Effector CD8-positive, alpha-beta T cell (primary cell): ENCODE measurements at regions not wholly inside any gene's neighbourhood (a gene's known extent, or its start where the extent isn't known, plus 50 kb on each side); places are given as distances from the start of the nearest gene placed in this dataset.
"Not testable (repeated sequence)": the region's sequence is repeated elsewhere in the genome, so short reads cannot be mapped to it uniquely, and the experiment has no call there.

Experiments
- DNase-seq: peaks from one replicate; lab custom pipeline; 2025; lab: John Stamatoyannopoulos, UW

DNA sequence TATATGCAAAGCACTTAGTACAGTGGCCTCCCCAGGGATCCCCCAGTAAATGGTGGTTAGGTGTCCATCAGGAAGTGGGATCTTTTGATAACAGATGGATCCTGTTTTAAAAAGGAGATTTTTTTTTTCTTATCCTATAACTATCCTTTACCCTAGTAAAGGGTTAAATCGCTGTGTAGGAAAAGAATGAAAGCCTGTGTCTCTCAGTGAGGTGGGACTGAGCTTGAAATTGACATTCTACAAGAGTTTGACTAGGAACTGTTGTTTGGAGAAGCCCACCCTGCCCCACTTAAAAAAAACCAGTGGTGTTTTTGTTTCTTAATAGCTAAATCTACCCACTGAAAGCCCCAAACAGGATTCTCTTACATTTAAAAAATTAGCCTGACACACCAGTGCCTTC, 112.2 kb upstream of the EGLN3 start:
- no peak for DNase-seq

DNA sequence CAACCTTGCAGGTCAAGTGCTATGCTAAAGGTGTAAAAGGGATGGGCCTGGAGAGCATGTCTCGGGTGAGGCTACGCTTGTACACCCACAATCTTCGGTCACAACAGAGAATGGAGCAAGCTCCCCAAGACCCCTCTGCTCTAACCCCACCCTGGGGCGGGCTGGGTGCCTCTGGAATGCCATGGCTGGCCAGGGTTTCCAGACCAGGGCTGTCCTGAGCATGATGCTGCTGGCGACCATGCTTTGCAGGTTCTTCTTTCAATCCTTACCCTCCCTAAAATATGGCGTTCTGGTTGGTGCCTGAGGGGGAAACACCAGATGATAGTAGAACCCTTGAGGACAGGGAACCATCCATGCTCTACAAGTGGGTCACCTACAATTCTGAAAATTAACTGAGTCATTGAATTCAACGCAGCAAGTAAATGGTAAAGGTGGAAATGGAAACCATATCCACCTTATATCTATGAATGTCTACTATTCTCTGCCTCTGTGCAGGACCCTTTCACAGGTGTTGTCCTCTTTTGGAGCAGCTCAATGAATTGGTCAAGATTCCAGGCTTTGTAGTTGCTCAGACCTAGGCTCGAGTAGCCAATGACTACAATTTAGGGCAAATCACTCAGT, 111.6 kb upstream of the EGLN3 start:
- no peak for DNase-seq

DNA sequence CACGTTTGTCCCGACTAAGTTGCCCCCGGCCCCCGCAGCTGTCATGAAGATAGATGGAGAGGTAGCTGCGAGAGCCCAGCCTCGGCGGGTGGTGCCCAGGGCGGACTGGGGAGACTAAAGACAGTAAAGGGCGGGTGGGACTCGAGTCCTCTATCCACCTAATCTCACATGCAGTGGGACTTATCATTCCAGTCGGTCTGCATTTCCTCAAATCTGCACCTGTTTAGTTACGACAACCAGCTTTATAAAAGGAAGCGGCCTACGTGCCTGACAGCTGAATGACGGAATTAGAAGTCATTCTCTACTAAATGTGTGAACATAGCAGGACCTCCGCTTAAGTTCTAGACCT, 109.8 kb upstream of the EGLN3 start:
- DNase-seq, result no peak

DNA sequence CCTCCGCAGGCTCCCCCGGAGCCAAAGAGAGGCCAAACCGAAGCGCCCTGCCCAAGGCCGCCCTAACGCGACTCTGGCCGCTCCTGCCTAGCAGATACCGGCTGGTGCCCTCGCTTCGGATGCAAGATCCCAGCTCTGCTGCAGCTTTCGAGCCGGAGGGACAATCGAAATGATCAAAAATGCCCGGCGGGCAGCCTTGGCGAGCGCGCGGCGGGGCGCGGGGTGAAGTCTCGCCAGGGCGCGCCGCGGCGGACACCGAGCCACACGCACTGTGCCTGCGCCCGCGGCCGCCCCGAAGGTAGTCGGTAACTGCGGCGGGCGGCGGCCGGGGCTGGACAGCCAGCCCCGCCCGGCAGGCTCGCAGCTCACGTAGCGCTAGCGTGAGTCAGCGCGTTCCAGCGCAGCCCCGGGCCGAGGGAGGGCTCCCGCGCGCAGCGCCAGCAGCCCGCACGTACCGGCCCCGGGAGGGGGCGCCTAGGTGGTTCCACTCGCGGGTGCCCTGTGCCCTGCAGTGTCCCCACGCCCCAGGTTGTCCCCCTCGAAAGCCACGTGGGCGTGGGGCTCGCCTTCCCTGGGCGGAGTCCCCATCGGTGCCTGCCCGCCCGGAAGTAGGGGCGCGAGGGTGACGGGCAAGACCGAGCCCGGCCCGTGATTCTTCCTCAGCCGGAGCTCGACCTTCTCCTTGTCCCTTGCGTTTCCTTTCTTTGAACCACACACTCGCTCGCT, 109.2 kb upstream of the EGLN3 start:
- no peak for DNase-seq

- DNase-seq, result no peak
These were observed 108.4 kb upstream of the EGLN3 start for GRCh38 chr14:34059037-34059924.

GRCh38 chr14:34058510-34058909, 107.6 kb upstream of the EGLN3 start:
- no peak for DNase-seq

GRCh38 chr14:34056046-34056445, 105.2 kb upstream of the EGLN3 start:
- DNase-seq, result no peak

DNA sequence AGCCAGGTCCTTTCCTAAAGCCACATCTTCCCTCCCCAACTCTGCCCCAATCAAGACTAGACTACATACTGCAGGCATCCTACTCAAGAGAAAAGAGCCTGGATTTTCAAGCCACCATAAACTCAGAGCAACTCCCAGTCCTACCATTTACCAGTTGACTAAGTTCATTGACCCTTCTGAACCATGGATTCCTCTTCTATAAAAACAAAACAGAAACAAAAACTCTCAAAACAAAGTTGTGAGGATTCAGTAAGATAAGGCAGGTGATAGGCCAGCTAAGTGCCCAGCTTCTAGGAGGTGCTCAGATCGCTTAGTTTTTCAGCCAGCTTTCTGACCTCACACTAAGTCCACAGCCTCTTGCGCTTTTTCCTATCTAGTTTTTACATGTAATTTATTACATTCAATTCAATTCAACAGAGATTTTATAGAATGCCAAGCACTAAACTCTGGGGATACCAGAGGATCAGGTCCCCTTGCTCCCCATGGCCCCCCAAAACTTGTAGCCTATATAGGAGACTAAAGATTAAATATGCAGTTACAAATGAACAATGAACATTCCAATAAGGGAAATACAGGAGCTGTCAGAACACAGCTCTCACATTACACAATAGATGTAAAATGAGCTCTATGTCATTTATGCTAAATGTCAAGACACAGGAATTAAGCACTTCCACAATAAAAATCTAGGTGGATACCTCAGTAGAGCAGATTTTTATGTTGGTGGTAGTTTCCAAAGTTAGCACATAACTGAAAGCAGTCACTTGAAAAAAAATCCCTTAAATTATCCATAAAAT, 104.5 kb upstream of the EGLN3 start:
- DNase-seq, result no peak

- no peak for DNase-seq
These were observed 102.8 kb upstream of the EGLN3 start for GRCh38 chr14:34053666-34054065.

DNA sequence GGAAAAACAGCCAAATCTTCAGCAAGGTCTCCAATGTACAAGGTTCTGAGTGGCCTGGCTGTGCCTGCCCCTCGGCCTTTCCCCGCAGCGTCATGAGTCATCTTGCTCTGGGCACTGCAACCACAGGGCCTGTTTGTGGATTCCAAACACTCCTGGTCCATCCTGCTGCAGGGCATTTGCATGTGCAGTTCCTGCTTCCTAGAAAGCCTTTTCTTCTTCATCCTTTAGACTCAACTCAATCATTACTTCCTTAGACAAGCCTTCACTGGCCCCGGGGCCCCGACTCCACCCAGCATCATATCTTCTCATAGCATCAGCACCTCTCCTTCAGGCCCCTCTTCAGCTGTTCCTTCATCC, 101.8 kb upstream of the EGLN3 start:
- no peak for DNase-seq

DNA sequence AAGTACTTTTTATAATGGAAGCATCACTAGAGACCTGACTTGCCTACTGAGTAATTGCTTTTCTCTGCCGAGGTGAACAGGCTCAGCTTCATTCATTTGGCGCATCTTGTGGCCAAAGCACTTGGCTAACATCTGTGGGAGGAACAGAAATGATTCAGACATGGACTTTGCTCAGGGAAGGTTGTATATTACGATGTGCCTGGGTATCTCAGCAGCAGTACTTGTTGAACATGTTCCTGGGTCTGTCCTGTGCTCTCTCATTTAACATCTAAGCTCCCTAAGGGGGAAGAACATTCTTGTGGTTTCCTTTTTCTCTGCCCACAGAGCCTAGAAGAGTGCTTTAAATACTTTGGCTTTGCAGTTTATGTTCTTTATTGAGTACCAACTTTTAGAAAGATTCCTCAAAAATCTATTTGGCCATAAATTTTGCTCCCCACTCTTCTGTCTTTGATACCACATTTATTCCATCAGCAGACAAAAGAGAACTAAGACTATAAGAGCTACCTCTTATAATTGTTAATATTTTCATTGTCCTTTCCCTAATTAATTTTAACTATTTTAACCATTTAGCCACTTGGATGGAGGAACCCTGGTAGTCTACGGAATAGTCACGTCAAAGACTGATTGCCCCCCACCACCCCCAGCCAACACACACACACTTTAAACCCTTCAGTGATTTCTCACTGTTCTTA, 101.2 kb upstream of the EGLN3 start:
- DNase-seq, result no peak

- no peak for DNase-seq
These were observed 99.7 kb upstream of the EGLN3 start for GRCh38 chr14:34050606-34051005.

DNA sequence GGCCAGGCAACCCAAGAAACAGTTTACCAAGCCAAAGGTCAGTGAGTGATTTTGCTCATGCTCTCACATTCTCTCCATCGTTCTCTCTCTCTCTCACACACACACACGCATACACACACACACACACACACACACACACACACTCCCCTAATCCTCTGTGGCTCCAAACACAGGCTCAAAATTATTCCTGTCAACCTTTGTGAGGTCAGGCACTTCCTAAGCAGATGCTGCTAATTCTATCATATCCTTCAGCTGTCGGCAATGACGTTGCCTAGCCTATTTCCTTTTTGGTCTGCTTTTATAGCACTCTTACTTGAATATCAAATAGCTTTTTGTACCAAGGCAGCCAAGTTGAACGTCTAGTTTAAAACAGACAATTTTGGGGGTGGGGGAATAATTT, 98.9 kb upstream of the EGLN3 start:
- DNase-seq, result no peak

DNA sequence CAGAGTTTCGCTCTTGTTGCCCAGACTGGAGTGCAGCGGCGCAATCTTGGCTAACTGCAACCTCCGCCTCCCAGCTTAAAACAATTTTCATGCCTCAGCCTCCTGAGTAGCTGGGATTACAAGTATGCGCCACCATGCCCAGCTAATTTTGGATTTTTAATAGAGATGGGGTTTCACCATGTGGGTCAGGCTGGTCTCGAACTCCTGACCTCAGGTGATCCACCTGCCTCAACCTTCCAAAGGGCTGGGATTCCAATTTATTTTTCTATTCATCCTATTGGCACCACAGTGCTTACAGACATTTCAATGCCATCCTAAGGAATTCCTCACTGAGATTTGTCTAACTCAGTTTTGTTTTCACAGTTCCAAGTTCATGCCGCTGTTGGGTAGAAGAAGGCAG, 98.3 kb upstream of the EGLN3 start:
- DNase-seq, result not testable (repeated sequence)

DNA sequence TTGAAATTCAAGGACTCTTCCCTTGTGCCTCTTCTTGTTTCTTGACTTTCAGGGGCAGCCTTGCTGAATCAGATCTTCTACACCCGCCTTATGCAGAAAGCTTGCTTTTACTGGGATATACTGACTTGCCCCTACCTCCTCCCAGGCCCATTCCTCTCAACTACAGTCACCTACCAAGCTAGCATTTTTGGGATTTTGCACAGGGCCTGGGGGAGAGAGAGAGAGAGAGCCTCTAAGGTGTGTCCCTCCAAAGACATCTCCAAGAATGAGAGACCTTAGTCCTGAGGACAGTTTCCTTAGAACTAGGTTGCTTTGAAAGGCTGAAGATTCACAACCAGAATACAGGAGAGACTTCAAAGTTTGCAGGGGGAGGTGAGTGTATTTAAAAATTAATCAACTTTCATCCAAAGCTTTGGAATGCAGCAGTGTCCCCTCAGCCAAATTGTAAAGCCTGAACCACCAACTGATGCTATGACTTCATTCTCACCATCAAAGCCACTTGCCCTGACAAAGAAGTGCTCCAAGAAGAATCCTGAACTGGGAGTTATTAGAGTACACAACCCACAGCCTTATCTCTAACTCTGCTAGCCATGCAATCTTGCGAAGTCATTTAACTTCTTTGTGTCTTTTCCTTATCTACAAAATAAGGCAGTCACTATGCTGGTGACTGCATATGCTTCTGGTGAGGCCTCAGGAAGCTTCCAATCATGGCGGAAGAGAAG, 96.1 kb upstream of the EGLN3 start:
- no peak for DNase-seq

DNA sequence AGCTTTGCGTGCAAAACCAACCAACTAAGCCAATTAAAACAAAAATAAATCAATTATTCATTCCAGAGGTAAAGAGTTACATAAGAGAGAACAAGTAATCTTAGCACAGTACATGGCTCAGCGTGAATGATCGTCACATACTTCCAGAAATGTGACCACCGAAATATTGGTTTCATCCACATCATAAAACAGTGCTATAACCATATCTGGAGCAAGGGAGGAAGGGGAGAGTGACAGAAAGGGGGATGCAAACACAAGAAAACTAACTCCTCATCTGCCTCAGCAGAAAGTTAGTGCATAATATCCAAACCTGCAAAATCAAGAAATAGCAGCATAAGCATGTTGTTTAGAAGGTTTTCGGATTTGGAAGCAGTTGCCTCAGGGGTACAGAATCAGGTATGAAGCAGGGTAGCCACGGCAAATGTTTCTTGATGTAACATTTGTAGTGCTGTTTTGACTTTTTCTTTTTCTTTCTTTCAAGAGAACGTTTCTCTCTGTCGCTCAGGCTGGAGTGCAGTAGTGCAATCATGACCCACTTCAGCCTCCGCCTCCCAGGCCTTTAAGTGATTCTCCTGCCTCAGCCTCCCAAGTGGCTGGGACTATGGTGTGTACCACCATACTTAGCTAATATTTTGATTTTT, 93.9 kb upstream of the EGLN3 start:
- DNase-seq, result no peak

DNA sequence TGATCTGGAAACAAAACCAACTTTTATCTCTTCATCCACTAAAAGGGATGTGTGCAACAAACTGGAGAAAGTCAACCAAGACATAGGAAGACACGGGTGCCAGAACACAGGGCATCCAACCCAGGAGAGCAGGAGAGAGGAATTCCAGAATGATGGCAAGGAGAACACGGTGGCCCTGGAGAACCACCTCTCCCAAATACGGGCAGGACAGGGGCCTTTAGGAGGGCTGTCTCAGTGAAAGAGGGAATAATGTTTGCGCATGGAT, 93.4 kb upstream of the EGLN3 start:
- no peak for DNase-seq

DNA sequence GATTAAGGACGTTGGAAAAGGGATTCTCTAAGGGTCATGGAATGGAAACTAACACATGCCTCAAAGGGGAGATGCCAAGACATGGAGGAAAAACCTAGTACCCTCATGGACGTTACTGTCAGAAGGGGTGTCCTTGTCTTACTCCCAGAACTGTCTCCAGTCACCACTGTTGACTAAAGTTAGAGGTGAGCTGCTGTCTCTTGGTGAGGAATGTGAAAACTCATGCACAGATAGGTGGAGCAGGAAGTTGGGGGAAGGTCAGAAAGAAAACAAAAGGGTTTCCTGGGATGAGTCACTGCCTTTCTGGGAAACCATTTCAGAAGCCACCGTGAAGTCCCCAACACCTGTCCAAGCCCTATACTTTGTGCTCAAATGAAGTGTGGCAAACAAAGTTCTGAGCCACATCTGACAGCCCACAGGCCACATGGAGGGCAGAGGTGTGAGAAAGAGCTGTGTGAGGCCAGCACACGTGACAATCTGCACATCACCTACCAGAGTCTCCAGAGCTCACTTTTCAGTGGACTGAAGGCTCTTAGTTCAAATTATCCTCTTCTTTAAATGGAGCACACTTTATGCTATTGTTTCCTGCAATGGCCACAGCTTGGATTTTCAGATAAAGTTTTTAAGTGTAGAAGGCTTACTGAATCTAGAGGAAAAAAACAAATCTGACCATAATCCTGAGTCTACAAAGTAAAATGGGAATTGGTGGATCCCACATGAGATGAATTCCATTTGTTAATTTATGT, 92.9 kb upstream of the EGLN3 start:
- DNase-seq, result no peak

- no peak for DNase-seq
These were observed 90.3 kb upstream of the EGLN3 start for GRCh38 chr14:34041220-34041619.

DNA sequence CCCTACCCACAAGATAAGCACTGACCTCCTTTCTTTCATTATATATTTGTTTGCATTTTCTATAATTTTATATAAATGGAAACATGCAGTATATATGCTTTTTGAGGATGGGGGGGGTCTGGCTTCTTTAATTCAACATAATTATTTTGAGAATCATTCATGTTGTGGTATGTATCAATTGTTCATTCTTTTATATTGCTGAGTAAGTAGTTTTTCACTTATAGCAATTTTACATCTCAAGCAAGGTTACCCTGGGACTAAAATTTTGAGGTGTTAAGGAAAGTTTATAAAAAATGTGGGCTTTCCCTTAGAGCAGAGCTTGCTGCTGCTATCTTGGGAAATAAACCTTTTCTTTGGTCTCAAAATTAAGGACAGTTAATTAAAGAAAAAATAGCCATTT, 89.9 kb upstream of the EGLN3 start:
- no peak for DNase-seq
